Keratinocyte (primary cell): ENCODE measurements at regions not wholly inside any gene's neighbourhood (a gene's known extent, or its start where the extent isn't known, plus 50 kb on each side); places are given as distances from the start of the nearest gene placed in this dataset.

Experiments used
- DNase-seq: peaks from one replicate; pipeline ENCODE4 v3.0.0-alpha.2; 2011; ENCODE audit warnings: low read depth, missing footprints, low spot score
- FAIRE-seq: peaks from 2 replicates; lab custom pipeline; 2011; peaks lifted over from hg19 to GRCh38; lab: Jason Lieb, UNC
- H2AFZ ChIP-seq: 2 replicates; pipeline ENCODE4 v1.6.0; 2012; ENCODE audit warnings: low read length, control low read depth, inconsistent platforms; ENCODE audit not compliant: control insufficient read depth
- H3K27ac ChIP-seq: 2 replicates; pipeline ENCODE4 v1.5.1; 2011; ENCODE audit warnings: low read length; ENCODE audit not compliant: control insufficient read depth, insufficient read depth
- H3K27me3 ChIP-seq: 3 replicates; pipeline ENCODE4 v1.6.0; 2011; ENCODE audit warnings: low read length; ENCODE audit not compliant: control insufficient read depth, insufficient read depth; ENCODE audit errors: extremely low read depth
- H3K36me3 ChIP-seq, 2 experiments: 2 replicates in 1 of 2; 3 replicates in 1 of 2; pipeline ENCODE4 v1.5.1; 2011; ENCODE audit warnings: low read length in 2 of 2, mild to moderate bottlenecking in 1 of 2; ENCODE audit not compliant: control insufficient read depth in 2 of 2, insufficient read depth in 2 of 2; ENCODE audit errors: extremely low read depth in 1 of 2
- H3K4me1 ChIP-seq: 3 replicates; pipeline ENCODE4 v1.5.1; 2011; ENCODE audit warnings: low read length; ENCODE audit not compliant: control insufficient read depth, insufficient read depth; ENCODE audit errors: extremely low read depth
- H3K4me2 ChIP-seq: 3 replicates; pipeline ENCODE4 v1.6.0; 2011; ENCODE audit warnings: low read depth, low read length; ENCODE audit not compliant: control insufficient read depth, insufficient read depth; ENCODE audit errors: extremely low read depth
- H3K4me3 ChIP-seq, 3 experiments: fragments of 200-600 bp in 1 of 3; sonication (generic) in 1 of 3; 2 replicates in 2 of 3; 3 replicates in 1 of 3; pipeline ENCODE4 v1.5.1; 2011 to 2016; ENCODE audit warnings: low read length in 3 of 3, mild to moderate bottlenecking in 3 of 3, control low read depth in 2 of 3, inconsistent platforms in 1 of 3, low read depth in 1 of 3, mixed read lengths in 1 of 3, mixed run types in 1 of 3, moderate library complexity in 1 of 3; ENCODE audit not compliant: control insufficient read depth in 2 of 3, insufficient read depth in 2 of 3; ENCODE audit errors: extremely low read depth in 1 of 3
- H3K79me2 ChIP-seq: 2 replicates; pipeline ENCODE4 v1.6.0; 2012; ENCODE audit warnings: low read length; ENCODE audit not compliant: control insufficient read depth, insufficient read depth
- H3K9ac ChIP-seq: 3 replicates; pipeline ENCODE4 v1.6.0; 2011; ENCODE audit warnings: low read length; ENCODE audit not compliant: control insufficient read depth, insufficient read depth; ENCODE audit errors: extremely low read depth
- H3K9me1 ChIP-seq: 3 replicates; pipeline ENCODE4 v1.6.0; 2011; ENCODE audit warnings: low read length; ENCODE audit not compliant: control insufficient read depth, insufficient read depth; ENCODE audit errors: extremely low read depth
- H3K9me3 ChIP-seq: 2 replicates; pipeline ENCODE4 v1.5.1; 2012; ENCODE audit warnings: low read depth, low read length; ENCODE audit not compliant: control insufficient read depth
- H4K20me1 ChIP-seq: 3 replicates; pipeline ENCODE4 v1.6.0; 2011; ENCODE audit warnings: low read length; ENCODE audit not compliant: control insufficient read depth, insufficient read depth; ENCODE audit errors: extremely low read depth
- EZH2 ChIP-seq: IDR thresholded peaks from one replicate; pipeline ENCODE4 v1.6.1; 2012; ENCODE audit warnings: inconsistent platforms, mild to moderate bottlenecking, low read length, moderate library complexity
- dilution Hi-C: fragments of 300-500 bp; cut with MboI; formaldehyde crosslinking; loops from one replicate; pipeline ENCODE4 v1.7.0; 2020; ENCODE audit warnings: low sequenced_read_pairs; ENCODE audit not compliant: extremely low pct_ligation_motif_present
- TF ChIP-seq, protein P1 (sequence below), 3 experiments: IDR thresholded peaks in 1 of 3; conservative IDR thresholded peaks in 1 of 3; optimal IDR thresholded peaks in 1 of 3; 2 replicates in 2 of 3; 3 replicates in 1 of 3; pipeline versions ENCODE3 to v1.5.1; 2011; ENCODE audit warnings: low read length in 3 of 3, mild to moderate bottlenecking in 3 of 3, moderate library complexity in 2 of 3, control low read depth in 1 of 3, inconsistent platforms in 1 of 3; ENCODE audit not compliant: insufficient read depth in 2 of 3; ENCODE audit errors: extremely low read depth in 1 of 3

DNA sequence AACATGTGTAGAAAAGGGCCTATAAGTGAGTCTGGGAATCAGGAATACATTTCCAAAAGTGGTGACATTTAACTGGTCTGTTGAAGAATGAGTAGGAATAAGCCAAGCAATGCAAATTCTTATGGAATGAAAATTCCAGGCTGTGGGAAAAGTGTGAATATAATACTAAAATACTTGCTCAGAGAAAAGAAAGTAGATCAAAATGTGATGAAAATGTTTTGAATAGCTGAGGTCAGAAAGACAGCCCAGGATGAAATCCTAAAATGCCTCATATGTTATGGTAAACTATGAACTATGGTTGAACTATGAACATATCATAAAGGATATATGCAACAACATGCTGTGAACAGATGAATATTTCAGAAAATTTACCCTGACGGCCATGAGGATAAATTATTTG lies 688.3 kb upstream of the FAT3 start:
- dilution Hi-C loops, result no loop called here

DNA sequence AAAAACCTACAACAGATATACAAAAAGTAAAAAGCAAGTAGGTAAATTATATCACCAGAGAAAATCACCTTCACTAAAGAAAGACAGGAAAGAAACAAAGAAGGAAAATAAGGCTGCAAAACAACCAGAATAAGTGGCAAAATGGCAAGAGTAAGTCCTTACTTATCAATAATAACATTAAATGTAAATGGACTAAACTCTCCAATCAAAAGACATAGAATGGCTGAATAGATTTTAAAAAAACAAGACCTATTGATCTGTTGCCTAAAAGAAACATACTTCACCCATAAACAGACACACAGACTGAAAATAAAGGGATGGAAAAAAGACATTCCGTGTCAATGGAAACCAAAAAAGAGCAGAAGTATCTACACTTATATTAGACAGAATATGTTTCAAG lies 695.7 kb upstream of the FAT3 start:
- DNase-seq (no peak), FAIRE-seq (no peak)
- dilution Hi-C loops, result no loop called here
- H3K36me3 ChIP-seq, result no peaks in the 10 kb centered on the region
- H3K79me2 ChIP-seq, result no peaks in the 10 kb centered on the region
- H3K9ac ChIP-seq, result no peak overlapping the region
- no peaks in the 10 kb centered on the region for H3K9me3 ChIP-seq
- no peak overlapping the region for H3K27ac ChIP-seq
- H3K27me3 ChIP-seq, result no peaks in the 10 kb centered on the region
- H4K20me1 ChIP-seq, result no peaks in the 10 kb centered on the region
- H2AFZ ChIP-seq, result no peak overlapping the region
- no peak overlapping the region for H3K4me3 ChIP-seq
- no peaks in the 10 kb centered on the region for H3K9me1 ChIP-seq
- H3K4me1 ChIP-seq, result no peaks in the 10 kb centered on the region
- TF ChIP-seq EZH2, result no peak
- TF ChIP-seq, protein P1, sequence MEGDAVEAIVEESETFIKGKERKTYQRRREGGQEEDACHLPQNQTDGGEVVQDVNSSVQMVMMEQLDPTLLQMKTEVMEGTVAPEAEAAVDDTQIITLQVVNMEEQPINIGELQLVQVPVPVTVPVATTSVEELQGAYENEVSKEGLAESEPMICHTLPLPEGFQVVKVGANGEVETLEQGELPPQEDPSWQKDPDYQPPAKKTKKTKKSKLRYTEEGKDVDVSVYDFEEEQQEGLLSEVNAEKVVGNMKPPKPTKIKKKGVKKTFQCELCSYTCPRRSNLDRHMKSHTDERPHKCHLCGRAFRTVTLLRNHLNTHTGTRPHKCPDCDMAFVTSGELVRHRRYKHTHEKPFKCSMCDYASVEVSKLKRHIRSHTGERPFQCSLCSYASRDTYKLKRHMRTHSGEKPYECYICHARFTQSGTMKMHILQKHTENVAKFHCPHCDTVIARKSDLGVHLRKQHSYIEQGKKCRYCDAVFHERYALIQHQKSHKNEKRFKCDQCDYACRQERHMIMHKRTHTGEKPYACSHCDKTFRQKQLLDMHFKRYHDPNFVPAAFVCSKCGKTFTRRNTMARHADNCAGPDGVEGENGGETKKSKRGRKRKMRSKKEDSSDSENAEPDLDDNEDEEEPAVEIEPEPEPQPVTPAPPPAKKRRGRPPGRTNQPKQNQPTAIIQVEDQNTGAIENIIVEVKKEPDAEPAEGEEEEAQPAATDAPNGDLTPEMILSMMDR (optimal IDR thresholded peaks at IDR 0.05 in 1 of 3, IDR thresholded peaks at IDR 0.05 in 1 of 3, conservative IDR thresholded peaks at IDR 0.05 in 1 of 3; ENCODE audit: extremely low read depth in 1 of 3, insufficient read depth in 2 of 3, low read length in 3 of 3), result no peak
- no peak overlapping the region for H3K4me2 ChIP-seq

More for the DNA sequence above, 688.3 kb upstream of the FAT3 start:
- no peak overlapping the region for H3K9ac ChIP-seq
- no peaks in the 10 kb centered on the region for H4K20me1 ChIP-seq
- no peak overlapping the region for H3K27ac ChIP-seq
- H3K27me3 ChIP-seq, result no peaks in the 10 kb centered on the region
- no peak for DNase-seq
- H3K36me3 ChIP-seq, result no peaks in the 10 kb centered on the region
- FAIRE-seq, result no peak
- H3K4me1 ChIP-seq, result no peaks in the 10 kb centered on the region
- H3K9me3 ChIP-seq, result no peaks in the 10 kb centered on the region
- no peaks in the 10 kb centered on the region for H3K79me2 ChIP-seq
- no peak overlapping the region for H3K4me3 ChIP-seq
- H3K9me1 ChIP-seq, result no peaks in the 10 kb centered on the region
- no peak overlapping the region for H2AFZ ChIP-seq
- TF ChIP-seq EZH2, result no peak
- TF ChIP-seq, protein P1 (optimal IDR thresholded peaks at IDR 0.05 in 1 of 3, IDR thresholded peaks at IDR 0.05 in 1 of 3, conservative IDR thresholded peaks at IDR 0.05 in 1 of 3; ENCODE audit: extremely low read depth in 1 of 3, insufficient read depth in 2 of 3, low read length in 3 of 3), result no peak
- no peak overlapping the region for H3K4me2 ChIP-seq
